ENCODE measurements at regions not wholly inside any gene's neighbourhood (a gene's known extent, or its start where the extent isn't known, plus 50 kb on each side); places are given as distances from the start of the nearest gene placed in this dataset.

DNA sequence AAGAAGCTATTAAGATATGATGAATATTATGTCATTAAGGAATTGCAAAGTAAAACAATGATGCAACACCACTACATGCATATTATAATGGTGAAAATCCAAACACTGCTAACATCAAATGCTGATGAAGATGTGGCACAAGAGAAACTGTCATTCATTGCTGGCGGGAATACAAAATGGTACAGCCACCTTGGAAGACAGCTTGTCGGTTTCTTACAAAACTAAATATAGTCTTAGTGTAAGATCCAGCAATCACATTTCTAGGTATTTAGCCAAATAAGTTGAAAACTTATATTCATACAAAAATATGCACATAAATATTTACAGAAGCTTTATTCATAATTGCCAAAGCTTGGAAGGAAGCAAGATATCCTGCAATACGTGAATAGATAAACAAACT is 114.9 kb upstream of the EDNRB start:
- H3K27ac ChIP-seq (ENCODE audit: low read depth, low read length) = no peak overlapping the region
- peaks cover under 1% of the 10 kb centered on the region; the same call in 1 of the 2 replicates for H3K27me3 ChIP-seq (ENCODE audit: insufficient read depth, low read length)
- H3K4me1 ChIP-seq (ENCODE audit: control insufficient read depth, insufficient read depth, low read length, unreplicated experiment) = no peaks in the 10 kb centered on the region
- H2AFZ ChIP-seq (ENCODE audit: low read length, unreplicated experiment) = no peak overlapping the region
- no peaks in the 10 kb centered on the region for H3K79me2 ChIP-seq (ENCODE audit: control insufficient read depth, insufficient read depth, low read length, unreplicated experiment)
- no peaks in the 10 kb centered on the region for H3K36me3 ChIP-seq (ENCODE audit: insufficient read depth, low read length)
- H3K4me3 ChIP-seq (ENCODE audit: low read depth, low read length) = no peak overlapping the region

DNA sequence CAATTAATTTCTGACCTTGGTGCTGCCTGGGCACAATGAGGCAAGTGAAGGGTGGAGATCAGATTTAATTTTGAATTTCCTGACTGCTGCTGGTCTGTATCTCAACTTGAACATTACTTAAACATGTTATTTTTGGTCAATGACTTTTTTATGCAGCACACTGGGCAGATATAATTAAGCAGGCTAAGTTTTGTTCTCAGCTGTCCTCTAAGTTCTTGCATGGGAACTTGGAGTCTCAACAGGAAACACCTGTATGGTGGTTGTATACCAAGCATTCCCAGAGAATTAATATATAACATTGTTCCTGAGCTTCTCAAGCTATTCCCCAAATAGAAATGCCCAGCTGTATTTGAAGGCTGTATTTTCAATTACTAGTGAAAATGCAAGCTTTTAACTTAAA is 113.5 kb upstream of the EDNRB start:
- Histone ChIP-seq H3K27ac (ENCODE audit: low read depth, low read length) (no peak overlapping the region), H2AFZ (ENCODE audit: low read length, unreplicated experiment) (no peak overlapping the region), H3K36me3 (ENCODE audit: insufficient read depth, low read length) (no peaks in the 10 kb centered on the region), H3K4me1 (ENCODE audit: control insufficient read depth, insufficient read depth, low read length, unreplicated experiment) (no peaks in the 10 kb centered on the region), H3K27me3 (ENCODE audit: insufficient read depth, low read length) (no peaks in the 10 kb centered on the region), H3K4me3 (ENCODE audit: low read depth, low read length) (no peak overlapping the region), H3K79me2 (ENCODE audit: control insufficient read depth, insufficient read depth, low read length, unreplicated experiment) (no peaks in the 10 kb centered on the region)

DNA sequence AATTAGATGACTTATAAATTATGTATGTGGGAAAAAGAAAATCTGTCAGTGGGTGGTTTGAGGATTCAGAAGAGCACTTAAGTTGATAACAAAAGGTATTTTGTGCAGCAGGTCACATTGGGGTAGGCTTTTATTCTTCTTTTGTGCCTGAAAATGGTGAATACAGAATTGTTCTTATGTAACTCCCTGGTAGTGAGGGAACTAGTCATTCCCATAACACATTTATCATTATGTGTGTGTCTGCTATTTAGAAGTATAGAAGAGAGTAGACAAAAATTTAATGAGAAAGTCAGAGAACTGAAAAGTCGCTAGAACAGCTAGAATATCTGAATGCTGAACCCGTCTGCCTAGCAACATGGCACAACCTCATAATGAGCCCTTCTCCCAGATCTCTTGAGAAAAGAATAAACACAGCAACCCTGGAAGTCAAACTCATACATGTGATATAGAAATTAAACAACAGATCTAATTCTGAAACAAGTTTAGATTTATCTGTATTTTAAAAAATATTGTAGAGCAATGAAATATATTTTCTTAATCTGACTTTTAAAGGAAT is 111.8 kb upstream of the EDNRB start:
- H3K79me2 ChIP-seq (ENCODE audit: control insufficient read depth, insufficient read depth, low read length, unreplicated experiment) = no peaks in the 10 kb centered on the region
- no peaks in the 10 kb centered on the region for H3K27me3 ChIP-seq (ENCODE audit: insufficient read depth, low read length)
- H3K4me3 ChIP-seq (ENCODE audit: low read depth, low read length) = no peak overlapping the region
- H3K36me3 ChIP-seq (ENCODE audit: insufficient read depth, low read length) = no peaks in the 10 kb centered on the region
- H3K27ac ChIP-seq (ENCODE audit: low read depth, low read length) = no peak overlapping the region
- H2AFZ ChIP-seq (ENCODE audit: low read length, unreplicated experiment) = no peak overlapping the region
- no peaks in the 10 kb centered on the region for H3K4me1 ChIP-seq (ENCODE audit: control insufficient read depth, insufficient read depth, low read length, unreplicated experiment)

DNA sequence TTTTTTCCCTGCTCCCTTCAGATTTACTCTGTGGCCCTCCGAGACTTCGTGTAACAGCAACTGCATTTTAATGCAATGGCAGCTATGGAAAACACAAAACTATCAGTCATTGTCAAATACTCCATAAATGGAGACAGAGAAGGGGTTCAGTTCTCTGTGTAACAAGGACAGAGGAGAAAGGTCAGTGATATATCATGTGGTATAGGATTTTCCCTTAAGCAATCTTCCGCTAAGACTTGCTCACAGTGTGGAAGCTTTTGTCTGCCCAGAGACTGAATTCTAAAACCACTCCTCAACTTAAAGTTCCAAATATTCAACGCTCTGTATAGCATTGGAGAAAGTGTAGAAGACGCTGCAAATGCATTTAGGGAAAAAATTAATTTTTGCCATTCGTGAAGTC is 111.3 kb upstream of the EDNRB start:
- Histone ChIP-seq H3K79me2 (ENCODE audit: control insufficient read depth, insufficient read depth, low read length, unreplicated experiment) (no peaks in the 10 kb centered on the region), H3K4me1 (ENCODE audit: control insufficient read depth, insufficient read depth, low read length, unreplicated experiment) (no peaks in the 10 kb centered on the region), H3K36me3 (ENCODE audit: insufficient read depth, low read length) (no peaks in the 10 kb centered on the region), H3K4me3 (ENCODE audit: low read depth, low read length) (no peak overlapping the region), H2AFZ (ENCODE audit: low read length, unreplicated experiment) (no peak overlapping the region), H3K27me3 (ENCODE audit: insufficient read depth, low read length) (no peaks in the 10 kb centered on the region), H3K27ac (ENCODE audit: low read depth, low read length) (no peak overlapping the region)

DNA sequence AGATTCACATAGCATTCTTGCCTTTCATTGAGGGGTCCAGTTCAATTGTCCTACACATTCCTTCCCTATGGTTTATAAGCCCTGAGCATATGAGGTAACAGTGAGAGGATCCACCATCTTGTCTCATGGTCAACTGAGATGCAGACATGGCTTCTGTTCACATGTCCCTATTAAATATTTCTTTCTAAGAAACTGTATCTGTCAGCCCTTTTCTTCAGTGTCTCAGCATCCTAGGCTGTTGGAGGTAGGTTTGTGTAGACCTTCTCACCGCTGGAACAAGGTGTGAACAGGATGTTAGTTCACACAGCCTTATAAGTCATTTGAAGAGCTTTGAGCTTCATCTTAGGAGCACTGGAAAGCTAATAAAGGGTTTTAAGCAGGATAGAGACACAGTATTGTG is 110.3 kb upstream of the EDNRB start:
- H3K27me3 ChIP-seq (ENCODE audit: insufficient read depth, low read length) = no peaks in the 10 kb centered on the region
- no peaks in the 10 kb centered on the region for H3K79me2 ChIP-seq (ENCODE audit: control insufficient read depth, insufficient read depth, low read length, unreplicated experiment)
- no peaks in the 10 kb centered on the region for H3K4me1 ChIP-seq (ENCODE audit: control insufficient read depth, insufficient read depth, low read length, unreplicated experiment)
- no peak overlapping the region for H3K27ac ChIP-seq (ENCODE audit: low read depth, low read length)
- H3K36me3 ChIP-seq (ENCODE audit: insufficient read depth, low read length) = no peaks in the 10 kb centered on the region
- no peak overlapping the region for H3K4me3 ChIP-seq (ENCODE audit: low read depth, low read length)
- no peak overlapping the region for H2AFZ ChIP-seq (ENCODE audit: low read length, unreplicated experiment)

DNA sequence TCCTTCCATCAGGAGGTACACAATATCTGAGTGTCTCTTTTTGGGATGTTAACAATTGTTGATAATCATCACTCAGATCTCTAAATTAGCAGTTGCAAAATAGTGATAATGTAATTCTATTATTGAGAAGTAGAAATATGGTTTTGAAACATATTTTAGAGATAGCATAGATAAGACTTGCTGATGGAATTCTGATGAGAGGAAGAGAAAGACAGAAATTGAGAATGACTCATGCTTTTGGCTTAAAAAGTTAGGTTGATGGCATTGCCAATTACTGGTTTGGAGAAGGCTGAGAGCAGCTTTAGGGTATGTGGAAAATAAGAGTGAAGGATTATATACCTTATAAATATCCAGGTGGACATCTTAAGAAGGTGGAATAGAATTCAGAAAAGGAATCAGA is 106.4 kb upstream of the EDNRB start:
- H3K36me3 ChIP-seq (ENCODE audit: insufficient read depth, low read length) = no peaks in the 10 kb centered on the region
- no peaks in the 10 kb centered on the region for H3K79me2 ChIP-seq (ENCODE audit: control insufficient read depth, insufficient read depth, low read length, unreplicated experiment)
- H3K4me3 ChIP-seq (ENCODE audit: low read depth, low read length) = no peak overlapping the region
- H3K27me3 ChIP-seq (ENCODE audit: insufficient read depth, low read length) = no peaks in the 10 kb centered on the region
- no peak overlapping the region for H3K27ac ChIP-seq (ENCODE audit: low read depth, low read length)
- no peak overlapping the region for H2AFZ ChIP-seq (ENCODE audit: low read length, unreplicated experiment)
- peaks cover 9% of the 10 kb centered on the region for H3K4me1 ChIP-seq (ENCODE audit: control insufficient read depth, insufficient read depth, low read length, unreplicated experiment)

DNA sequence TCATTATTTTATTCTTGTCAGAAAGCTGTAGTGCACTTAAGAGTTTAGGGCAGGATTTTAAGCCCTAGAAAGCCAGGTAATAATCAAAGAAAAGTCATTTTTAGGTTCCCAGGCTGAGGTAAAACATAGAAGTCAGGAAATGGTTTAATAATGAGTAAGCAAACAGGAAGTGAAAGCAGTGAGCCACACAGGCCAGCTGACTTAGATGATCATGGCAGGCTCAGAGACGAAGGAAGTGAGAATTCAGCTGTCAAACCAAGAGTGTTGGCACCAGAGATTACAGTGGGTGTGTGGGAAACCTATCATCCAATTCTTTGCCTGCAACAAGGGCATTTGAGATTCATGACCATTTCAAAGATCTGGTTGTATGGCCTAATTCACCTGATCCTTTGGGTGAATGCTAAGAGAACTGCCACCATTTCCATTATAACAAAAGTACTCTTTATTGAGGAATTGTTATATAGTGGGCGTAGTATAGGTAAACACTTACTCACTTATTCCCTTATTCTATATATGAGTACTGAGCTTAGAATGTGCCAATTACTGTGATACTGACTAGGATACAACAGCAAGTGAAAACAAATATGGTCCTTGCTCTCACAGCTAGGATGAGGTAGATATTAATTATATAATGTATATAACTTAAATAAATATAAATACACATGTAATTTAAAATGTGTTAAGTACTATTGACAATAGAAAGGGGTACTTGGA is 103.7 kb upstream of the EDNRB start:
- Histone ChIP-seq H3K4me3 (ENCODE audit: low read depth, low read length) (no peak overlapping the region), H2AFZ (ENCODE audit: low read length, unreplicated experiment) (peak overlapping the region; percentile 64), H3K36me3 (ENCODE audit: insufficient read depth, low read length) (no peaks in the 10 kb centered on the region), H3K4me1 (ENCODE audit: control insufficient read depth, insufficient read depth, low read length, unreplicated experiment) (peaks cover 9% of the 10 kb centered on the region), H3K27ac (ENCODE audit: low read depth, low read length) (peak overlapping the region; percentile 68; the same call in 1 of the 2 replicates), H3K79me2 (ENCODE audit: control insufficient read depth, insufficient read depth, low read length, unreplicated experiment) (no peaks in the 10 kb centered on the region), H3K27me3 (ENCODE audit: insufficient read depth, low read length) (no peaks in the 10 kb centered on the region)

DNA sequence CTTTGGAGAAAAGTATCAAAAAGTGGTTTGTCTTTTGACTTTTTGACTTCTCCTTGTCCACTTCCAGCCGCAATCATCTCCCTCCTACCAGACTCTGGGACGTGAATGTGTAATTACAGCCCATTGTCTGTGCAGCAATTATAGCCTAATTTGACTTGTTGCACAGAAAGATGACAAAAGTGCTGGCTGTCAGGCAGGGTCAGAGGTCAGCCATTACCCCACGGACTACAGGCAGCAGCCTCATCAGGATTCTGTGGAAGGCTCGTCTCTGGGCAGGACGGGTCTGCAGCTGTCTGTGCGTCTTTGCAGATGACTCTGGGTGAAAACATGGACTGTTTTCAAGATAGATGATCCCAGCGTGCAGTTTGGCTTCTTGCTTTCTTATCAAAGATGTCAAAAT is 102.2 kb upstream of the EDNRB start:
- no peak overlapping the region for H2AFZ ChIP-seq (ENCODE audit: low read length, unreplicated experiment)
- H3K4me1 ChIP-seq (ENCODE audit: control insufficient read depth, insufficient read depth, low read length, unreplicated experiment) = peaks cover 9% of the 10 kb centered on the region
- H3K36me3 ChIP-seq (ENCODE audit: insufficient read depth, low read length) = no peaks in the 10 kb centered on the region
- H3K27ac ChIP-seq (ENCODE audit: low read depth, low read length) = no peak overlapping the region
- no peak overlapping the region for H3K4me3 ChIP-seq (ENCODE audit: low read depth, low read length)
- no peaks in the 10 kb centered on the region for H3K27me3 ChIP-seq (ENCODE audit: insufficient read depth, low read length)
- no peaks in the 10 kb centered on the region for H3K79me2 ChIP-seq (ENCODE audit: control insufficient read depth, insufficient read depth, low read length, unreplicated experiment)

DNA sequence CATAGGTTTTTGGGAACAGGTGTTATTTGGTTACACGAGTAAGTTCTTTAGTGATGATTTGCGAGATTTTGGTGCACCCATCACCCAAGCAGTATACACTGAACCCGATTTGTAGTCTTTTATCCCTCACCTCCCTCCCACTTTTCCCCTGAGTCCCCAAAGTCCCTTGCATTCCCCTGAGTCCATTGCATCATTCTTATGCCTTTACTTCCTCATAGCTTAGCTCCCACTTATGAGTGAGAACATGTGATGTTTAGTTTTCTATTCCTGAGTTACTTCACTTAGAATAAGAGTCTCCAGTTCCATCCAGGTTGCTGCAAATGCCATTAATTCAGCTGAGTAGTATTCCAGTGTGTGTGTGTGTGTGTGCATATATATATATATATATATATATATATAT is 97.2 kb upstream of the EDNRB start:
- Histone ChIP-seq H3K27ac (ENCODE audit: low read depth, low read length) (no peak overlapping the region), H3K4me3 (ENCODE audit: low read depth, low read length) (no peak overlapping the region), H3K36me3 (ENCODE audit: insufficient read depth, low read length) (no peaks in the 10 kb centered on the region), H3K79me2 (ENCODE audit: control insufficient read depth, insufficient read depth, low read length, unreplicated experiment) (no peaks in the 10 kb centered on the region), H2AFZ (ENCODE audit: low read length, unreplicated experiment) (no peak overlapping the region), H3K4me1 (ENCODE audit: control insufficient read depth, insufficient read depth, low read length, unreplicated experiment) (no peaks in the 10 kb centered on the region), H3K27me3 (ENCODE audit: insufficient read depth, low read length) (no peaks in the 10 kb centered on the region)

DNA sequence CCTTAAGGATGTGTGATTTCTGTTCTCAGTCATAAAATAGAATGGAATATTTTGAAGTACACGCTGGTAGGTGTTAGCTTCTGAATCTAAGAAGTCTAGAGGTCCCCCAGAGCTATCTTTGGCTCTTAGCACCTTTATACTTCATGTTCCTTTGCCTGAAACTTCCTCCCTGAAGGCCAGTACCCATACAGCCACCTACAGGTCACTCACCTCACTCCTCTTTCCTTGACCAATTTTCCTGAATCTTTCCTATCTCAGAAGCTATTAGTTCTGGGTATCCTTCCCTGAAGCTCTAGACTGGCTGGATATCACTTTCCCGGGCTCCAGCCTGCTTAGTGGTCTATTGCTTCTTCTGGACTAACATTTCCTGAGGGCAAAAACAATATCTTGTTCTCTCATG is 93.4 kb upstream of the EDNRB start:
- H3K79me2 ChIP-seq (ENCODE audit: control insufficient read depth, insufficient read depth, low read length, unreplicated experiment) = no peaks in the 10 kb centered on the region
- H3K27ac ChIP-seq (ENCODE audit: low read depth, low read length) = no peak overlapping the region
- H3K4me3 ChIP-seq (ENCODE audit: low read depth, low read length) = no peak overlapping the region
- H3K36me3 ChIP-seq (ENCODE audit: insufficient read depth, low read length) = no peaks in the 10 kb centered on the region
- H3K27me3 ChIP-seq (ENCODE audit: insufficient read depth, low read length) = no peaks in the 10 kb centered on the region
- no peaks in the 10 kb centered on the region for H3K4me1 ChIP-seq (ENCODE audit: control insufficient read depth, insufficient read depth, low read length, unreplicated experiment)
- no peak overlapping the region for H2AFZ ChIP-seq (ENCODE audit: low read length, unreplicated experiment)

DNA sequence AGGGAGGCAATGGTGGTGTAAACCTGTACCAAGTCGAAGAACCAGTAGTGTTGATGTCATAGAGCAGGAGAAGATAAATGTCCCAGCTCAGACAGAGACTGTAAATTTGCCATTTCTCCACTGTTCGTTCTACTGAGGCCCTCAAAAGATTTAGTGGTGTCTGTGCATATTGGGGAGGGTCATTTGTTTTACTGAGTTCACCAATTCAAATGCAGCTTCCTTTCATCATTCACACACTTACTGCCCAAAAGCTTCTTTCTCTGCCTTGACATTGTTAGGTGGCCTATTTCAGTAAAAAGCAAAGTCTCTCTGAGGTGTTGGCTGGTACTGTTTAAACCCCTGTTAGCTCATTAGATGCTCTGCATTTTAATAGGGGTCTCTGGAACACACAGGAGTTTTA is 86.2 kb upstream of the EDNRB start:
- H3K27me3 ChIP-seq (ENCODE audit: insufficient read depth, low read length) = no peaks in the 10 kb centered on the region
- H3K36me3 ChIP-seq (ENCODE audit: insufficient read depth, low read length) = no peaks in the 10 kb centered on the region
- no peaks in the 10 kb centered on the region for H3K79me2 ChIP-seq (ENCODE audit: control insufficient read depth, insufficient read depth, low read length, unreplicated experiment)
- H3K4me1 ChIP-seq (ENCODE audit: control insufficient read depth, insufficient read depth, low read length, unreplicated experiment) = no peaks in the 10 kb centered on the region
- H2AFZ ChIP-seq (ENCODE audit: low read length, unreplicated experiment) = no peak overlapping the region
- H3K27ac ChIP-seq (ENCODE audit: low read depth, low read length) = no peak overlapping the region
- H3K4me3 ChIP-seq (ENCODE audit: low read depth, low read length) = no peak overlapping the region
